GM18502 (cell line): ENCODE measurements at regions not wholly inside any gene's neighbourhood (a gene's known extent, or its start where the extent isn't known, plus 50 kb on each side); places are given as distances from the start of the nearest gene placed in this dataset.
A peak's percentile ranks its signal among the peaks of the same experiment; 100 is the strongest.
"Not testable (repeated sequence)": the region's sequence is repeated elsewhere in the genome, so short reads cannot be mapped to it uniquely, and the experiment has no call there.

ENCODE experiments used
- ATAC-seq: cut with Tn5 transposase; IDR thresholded peaks from one replicate; pipeline ENCODE4 v1.9.1; 2021; ENCODE audit warnings: mild to moderate bottlenecking; ENCODE audit not compliant: unreplicated experiment, poor library complexity

- ATAC-seq: no peak
These were observed 131.4 kb upstream of the C11orf58 start for GRCh38 chr11:16606784-16607674.

- ATAC-seq: peak; percentile 92
These were observed 132.3 kb upstream of the C11orf58 start for GRCh38 chr11:16605894-16606783.

GRCh38 chr11:16605389-16605893 lies 133.0 kb upstream of the C11orf58 start:
- ATAC-seq: peak; percentile 4

GRCh38 chr11:16604794-16605388 lies 133.6 kb upstream of the C11orf58 start:
- no peak for ATAC-seq

- ATAC-seq: no peak
These were observed 134.3 kb upstream of the C11orf58 start for GRCh38 chr11:16603890-16604793.

- ATAC-seq: no peak
These were observed 135.2 kb upstream of the C11orf58 start for GRCh38 chr11:16603245-16603644.

GRCh38 chr11:16598906-16599305 lies 139.5 kb upstream of the C11orf58 start:
- ATAC-seq: no peak

GRCh38 chr11:16598032-16598431 lies 140.4 kb upstream of the C11orf58 start:
- ATAC-seq: no peak

- no peak for ATAC-seq
These were observed 142.2 kb upstream of the C11orf58 start for GRCh38 chr11:16596231-16596630.

GRCh38 chr11:16591157-16591556 lies 147.3 kb upstream of the C11orf58 start:
- no peak for ATAC-seq

GRCh38 chr11:16587670-16588069 lies 150.8 kb upstream of the C11orf58 start:
- no peak for ATAC-seq

GRCh38 chr11:16584569-16584968 lies 153.9 kb upstream of the C11orf58 start:
- ATAC-seq: no peak

- not testable (repeated sequence) for ATAC-seq
These were observed 157.4 kb upstream of the C11orf58 start for GRCh38 chr11:16581078-16581477.

GRCh38 chr11:16577490-16577889 lies 161.0 kb upstream of the C11orf58 start:
- ATAC-seq: no peak

GRCh38 chr11:16574889-16575288 lies 163.6 kb upstream of the C11orf58 start:
- ATAC-seq: not testable (repeated sequence)

- ATAC-seq: no peak
These were observed 165.5 kb upstream of the C11orf58 start for GRCh38 chr11:16572945-16573344.

GRCh38 chr11:16561150-16561549 lies 177.3 kb upstream of the C11orf58 start:
- no peak for ATAC-seq

- no peak for ATAC-seq
These were observed 180.0 kb upstream of the C11orf58 start for GRCh38 chr11:16558494-16558893.

GRCh38 chr11:16555956-16556355 lies 182.5 kb upstream of the C11orf58 start:
- ATAC-seq: no peak

GRCh38 chr11:16554361-16554760 lies 184.1 kb upstream of the C11orf58 start:
- ATAC-seq: no peak
